Calu3 (cell line): ENCODE measurements at regions not wholly inside any gene's neighbourhood (a gene's known extent, or its start where the extent isn't known, plus 50 kb on each side); places are given as distances from the start of the nearest gene placed in this dataset.

Experiments used
- BruUV-seq: library from RNA; stranded (reverse); fragments of 400-500 nt; replicated peaks from 2 replicates; lab custom pipeline; 2021; lab: Mats Ljungman, UMichigan
- CTCF ChIA-PET: fragments of 300-600 bp; sonication (Branson Sonifier 250); formaldehyde crosslinking; loops from one replicate; lab custom pipeline; 2022; ENCODE audit warnings: antibody characterized with exemption; lab: Charles Lee
- DNase-seq: peaks from one replicate; pipeline ENCODE4 v3.0.0; 2022
- H3K27ac Mint-ChIP-seq: one replicate; pipeline ENCODE4 v1.8.0; 2022; ENCODE audit warnings: mixed read lengths; ENCODE audit not compliant: unreplicated experiment
- H3K27me3 Mint-ChIP-seq: one replicate; pipeline ENCODE4 v1.8.0; 2022; ENCODE audit warnings: mixed read lengths; ENCODE audit not compliant: unreplicated experiment
- H3K36me3 Mint-ChIP-seq: one replicate; pipeline ENCODE4 v1.8.0; 2022; ENCODE audit warnings: mild to moderate bottlenecking, moderate library complexity, mixed read lengths; ENCODE audit not compliant: insufficient read depth, unreplicated experiment
- H3K4me1 Mint-ChIP-seq: one replicate; pipeline ENCODE4 v1.8.0; 2022; ENCODE audit warnings: mild to moderate bottlenecking, low read depth, mixed read lengths; ENCODE audit not compliant: unreplicated experiment
- H3K4me3 Mint-ChIP-seq: one replicate; pipeline ENCODE4 v1.8.0; 2022; ENCODE audit warnings: mild to moderate bottlenecking, low read depth, moderate library complexity, mixed read lengths; ENCODE audit not compliant: unreplicated experiment
- H3K9me3 Mint-ChIP-seq: one replicate; pipeline ENCODE4 v1.8.0; 2022; ENCODE audit warnings: low read depth, mixed read lengths; ENCODE audit not compliant: unreplicated experiment
- CTCF ChIP-seq: fragments of 200-600 bp; IDR thresholded peaks from one replicate; pipeline ENCODE4 v1.8.0; 2022; ENCODE audit warnings: antibody characterized with exemption; ENCODE audit not compliant: unreplicated experiment
- intact Hi-C: fragments of 100-400 bp; cut with micrococcal nuclease; formaldehyde crosslinking; loops from one replicate; pipeline ENCODE4 v1.10.0; 2022; ENCODE audit not compliant: unreplicated experiment

DNA sequence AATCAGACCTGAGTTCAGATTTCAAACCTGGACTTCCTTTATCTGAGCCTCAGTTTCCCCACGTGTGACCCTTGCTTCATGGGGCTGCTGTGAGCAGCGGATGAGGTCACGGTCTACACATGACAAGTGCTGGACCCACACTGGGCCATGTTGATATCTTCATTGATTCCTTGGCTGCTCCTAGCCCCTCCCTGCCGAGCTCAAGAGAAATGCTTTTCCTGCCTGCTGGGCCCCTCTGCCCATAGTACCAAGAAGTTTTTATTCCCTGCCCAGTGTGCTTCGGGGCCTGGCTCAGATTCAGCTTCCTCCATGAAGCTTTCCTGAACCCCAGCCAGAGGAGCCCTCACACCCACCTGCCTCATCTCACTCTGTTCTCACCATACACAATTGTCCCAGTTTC, 181.6 kb downstream of the PTPRU start:
- CTCF ChIA-PET, result no interaction called here
- no peaks in the 10 kb centered on the region for H3K36me3 Mint-ChIP-seq
- H3K27me3 Mint-ChIP-seq, result peaks cover 88% of the 10 kb centered on the region
- H3K27ac Mint-ChIP-seq, result no peak overlapping the region
- no peaks in the 10 kb centered on the region for H3K4me1 Mint-ChIP-seq
- H3K9me3 Mint-ChIP-seq, result peaks cover 2% of the 10 kb centered on the region
- intact Hi-C loops, result no loop called here
- no peak overlapping the region for H3K4me3 Mint-ChIP-seq
- no peak for TF ChIP-seq CTCF
- BruUV-seq, result no TSS peak
- no peak for DNase-seq

- intact Hi-C loops, result no loop called here
- CTCF ChIA-PET, result interaction anchor here (0.6 kb wide), 1 partner anchor 365 kb away, joined by 3 read pairs; no protein-coding TSS in a partner anchor
- Mint-ChIP-seq H3K36me3 (no peaks in the 10 kb centered on the region), H3K4me3 (no peak overlapping the region), H3K9me3 (peaks cover 2% of the 10 kb centered on the region), H3K4me1 (no peaks in the 10 kb centered on the region), H3K27me3 (peaks cover 88% of the 10 kb centered on the region), H3K27ac (no peak overlapping the region)
- no TSS peak for BruUV-seq
- DNase-seq, result no peak
- TF ChIP-seq CTCF, result no peak
These were observed 181.0 kb downstream of the PTPRU start for GRCh38 chr1:29417147-29417858.

DNA sequence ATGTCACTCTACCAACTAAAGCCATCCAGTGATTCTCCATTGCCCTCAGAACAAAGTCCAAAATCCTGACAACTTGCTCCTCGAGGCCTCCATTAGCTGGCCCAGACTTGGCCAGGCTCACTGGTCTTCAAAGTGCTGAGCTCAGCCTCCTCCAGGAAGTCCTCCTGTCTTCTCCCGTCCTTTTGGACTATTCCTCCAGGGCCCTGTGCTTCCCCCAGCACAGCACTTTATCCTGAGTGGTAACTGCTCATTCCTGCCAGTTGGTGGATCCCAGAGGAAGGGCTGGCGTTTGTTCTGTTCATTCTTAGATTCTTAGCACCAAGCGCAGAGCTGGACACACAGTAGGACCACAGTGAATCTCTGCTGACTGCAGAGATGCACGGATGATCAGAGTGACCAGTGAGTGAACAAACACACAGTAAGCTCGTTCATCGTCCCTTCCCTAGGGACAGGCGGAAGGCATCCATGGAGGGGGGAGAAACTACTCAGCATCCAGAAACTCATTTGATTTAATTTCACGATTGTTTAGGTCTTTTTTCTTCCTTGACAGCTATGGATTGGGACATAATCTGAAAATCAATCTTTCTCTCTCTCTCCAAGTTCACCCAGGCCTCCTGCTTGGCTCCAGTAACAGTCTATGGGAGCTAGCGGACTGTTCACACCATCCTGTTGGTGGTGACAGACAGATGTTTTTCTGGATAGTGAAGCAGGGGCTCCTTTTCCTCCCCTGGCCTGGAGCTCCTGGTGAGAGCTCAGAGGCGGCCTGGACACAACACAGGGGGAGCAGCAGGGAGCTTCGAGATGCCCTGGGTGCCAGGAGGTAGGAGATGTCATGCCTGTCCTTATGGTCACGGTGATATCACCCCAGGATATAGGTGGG, 180.2 kb downstream of the PTPRU start:
- DNase-seq, result no peak
- Mint-ChIP-seq H3K9me3 (peaks cover under 1% of the 10 kb centered on the region), H3K27ac (no peak overlapping the region), H3K27me3 (peaks cover 81% of the 10 kb centered on the region), H3K4me1 (no peaks in the 10 kb centered on the region), H3K36me3 (no peaks in the 10 kb centered on the region), H3K4me3 (no peak overlapping the region)
- TF ChIP-seq CTCF, result no peak
- CTCF ChIA-PET, result interaction anchor here (0.6 to 1.4 kb wide), 4 partner anchors 24 to 364 kb away, joined by 3 to 6 read pairs (median 4); no protein-coding TSS in a partner anchor
- intact Hi-C loops, result no loop called here
- no TSS peak for BruUV-seq

DNA sequence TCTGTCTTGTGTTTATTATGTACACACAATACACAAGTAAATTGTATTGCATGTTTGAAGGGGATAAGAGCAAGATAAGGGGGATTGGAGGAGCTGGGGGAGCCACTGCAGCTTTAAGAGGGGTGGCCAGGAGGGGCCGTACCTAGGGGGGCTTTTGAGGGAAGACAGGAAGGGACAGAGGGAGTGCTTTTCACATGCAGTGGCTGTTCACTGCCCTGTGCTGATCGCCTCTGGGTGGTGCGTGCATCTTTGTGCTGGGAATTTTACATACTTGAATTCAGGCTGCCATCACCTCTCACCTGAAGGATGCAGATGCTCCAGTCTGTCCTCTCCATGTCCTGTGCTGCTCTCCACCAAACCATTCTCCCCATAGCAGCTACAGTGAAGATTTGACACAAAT, 179.5 kb downstream of the PTPRU start:
- Mint-ChIP-seq H3K4me1 (no peaks in the 10 kb centered on the region), H3K9me3 (no peaks in the 10 kb centered on the region), H3K4me3 (no peak overlapping the region), H3K36me3 (no peaks in the 10 kb centered on the region), H3K27ac (no peak overlapping the region), H3K27me3 (peaks cover 75% of the 10 kb centered on the region)
- CTCF ChIA-PET, result interaction anchor here (1.0 to 1.4 kb wide), 4 partner anchors 25 to 176 kb away, joined by 3 to 6 read pairs (median 4); no protein-coding TSS in a partner anchor
- DNase-seq, result no peak
- intact Hi-C loops, result no loop called here
- no peak for TF ChIP-seq CTCF
- BruUV-seq, result no TSS peak
